ENCODE measurements at regions not wholly inside any gene's neighbourhood (a gene's known extent, or its start where the extent isn't known, plus 50 kb on each side); places are given as distances from the start of the nearest gene placed in this dataset.
"Not testable (repeated sequence)": the region's sequence is repeated elsewhere in the genome, so short reads cannot be mapped to it uniquely, and the experiment has no call there.

DNA sequence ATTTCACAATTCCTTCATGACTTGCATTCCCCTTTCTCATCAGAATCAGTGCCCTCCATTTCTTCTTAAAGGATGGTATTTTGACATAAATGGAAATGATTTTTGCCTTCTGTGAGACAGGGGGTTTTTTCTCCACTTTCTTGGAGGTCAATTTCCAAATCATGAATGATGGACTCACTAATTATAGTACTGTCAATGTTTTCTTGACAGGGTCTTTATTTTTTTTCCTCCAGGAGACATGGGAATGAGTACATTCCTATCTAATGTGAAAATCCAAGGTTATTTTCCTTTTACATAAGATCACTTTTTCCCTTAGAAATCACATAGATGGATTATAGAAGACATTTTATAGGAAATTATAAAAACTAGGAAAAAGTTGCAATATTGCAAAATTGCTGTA, 141.7 kb downstream of the SPATA31A6 start:
- H2BK120ac ChIP-seq (replicated peaks; ENCODE audit: low read depth, low read length); H3K4ac ChIP-seq (replicated peaks; ENCODE audit: insufficient read length, low read depth, low read length); H3K14ac ChIP-seq (ENCODE audit: insufficient read length); H3K18ac ChIP-seq (ENCODE audit: extremely low read depth, low read length); H3K23me2 ChIP-seq (ENCODE audit: low read depth, low read length); H2BK12ac ChIP-seq (ENCODE audit: low read depth, low read length); H2AFZ ChIP-seq (ENCODE audit: low read length); H3K56ac ChIP-seq (replicated peaks; ENCODE audit: insufficient read length, low read depth, low read length); H3K27me3 ChIP-seq (replicated peaks in 1 of 4; ENCODE audit: control insufficient read depth in 3 of 4, extremely low read depth in 1 of 4, insufficient read depth in 3 of 4, low read length in 3 of 4); H3K23ac ChIP-seq (ENCODE audit: insufficient read length); POLR2A ChIA-PET (ENCODE audit: partially characterized antibody); H2AK5ac ChIP-seq (ENCODE audit: low read depth, low read length); H3K9ac ChIP-seq (replicated peaks in 1 of 4; ENCODE audit: extremely low read depth in 1 of 4, low read depth in 3 of 4, low read length in 3 of 4); H3K4me3 ChIP-seq (ENCODE audit: extremely low read depth in 1 of 4, insufficient read depth in 2 of 4, low read depth in 3 of 4, low read length in 4 of 4); H3K79me1 ChIP-seq (ENCODE audit: low read depth, low read length); H4K91ac ChIP-seq (replicated peaks; ENCODE audit: insufficient read length, low read length); H3K4me2 ChIP-seq (ENCODE audit: insufficient read depth in 1 of 2, low read depth in 2 of 2, low read length in 2 of 2); H4K5ac ChIP-seq (ENCODE audit: insufficient read length, low read depth, low read length); H2BK5ac ChIP-seq (ENCODE audit: low read depth, low read length); FAIRE-seq; H2BK15ac ChIP-seq (ENCODE audit: low read length); H3K79me2 ChIP-seq (ENCODE audit: control insufficient read depth in 1 of 2, insufficient read depth in 2 of 2, low read length in 2 of 2); H4K20me1 ChIP-seq (replicated peaks in 1 of 2; ENCODE audit: control insufficient read depth in 1 of 2, insufficient read depth in 2 of 2, low read length in 2 of 2); CTCF ChIA-PET (ENCODE audit: partially characterized antibody); H2BK20ac ChIP-seq (ENCODE audit: low read length); H4K8ac ChIP-seq (ENCODE audit: extremely low read depth, insufficient read depth, low read length); DNase-seq (ENCODE audit: low read depth in 1 of 2, low spot score in 2 of 2); H3K4me1 ChIP-seq (replicated peaks in 1 of 4; ENCODE audit: control insufficient read depth in 3 of 4, insufficient read depth in 4 of 4, low read length in 3 of 4); H3K9me3 ChIP-seq (ENCODE audit: insufficient read depth in 2 of 2, low read depth in 1 of 2, low read length in 1 of 2); H3K27ac ChIP-seq (ENCODE audit: low read depth, low read length); H3K36me3 ChIP-seq (ENCODE audit: control insufficient read depth in 2 of 4, insufficient read depth in 4 of 4, low read length in 3 of 4): not testable (repeated sequence)

DNA sequence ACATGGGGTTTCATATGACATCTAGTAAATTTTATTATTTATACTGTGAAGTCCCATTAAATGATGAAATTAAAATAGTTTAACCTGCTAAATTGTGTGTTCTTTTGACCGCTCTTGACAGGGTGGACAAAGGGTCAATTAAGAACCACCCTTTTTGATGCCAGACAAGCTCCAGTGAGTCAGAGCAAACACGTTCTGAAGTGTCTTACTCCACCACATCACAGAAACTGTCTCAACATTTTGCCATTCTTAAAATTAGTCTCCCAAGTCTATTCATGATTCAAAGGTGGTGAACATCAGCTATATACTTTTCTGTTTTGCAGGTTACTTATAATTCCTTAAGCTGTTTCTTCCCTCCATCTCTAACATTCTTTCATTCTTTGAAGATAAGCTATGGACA, 142.1 kb downstream of the SPATA31A6 start:
- H3K4me1 ChIP-seq (replicated peaks in 1 of 4; ENCODE audit: control insufficient read depth in 3 of 4, insufficient read depth in 4 of 4, low read length in 3 of 4); H3K27me3 ChIP-seq (replicated peaks in 1 of 4; ENCODE audit: control insufficient read depth in 3 of 4, extremely low read depth in 1 of 4, insufficient read depth in 3 of 4, low read length in 3 of 4); H3K4me2 ChIP-seq (ENCODE audit: insufficient read depth in 1 of 2, low read depth in 2 of 2, low read length in 2 of 2); CTCF ChIA-PET (ENCODE audit: partially characterized antibody); H3K4ac ChIP-seq (replicated peaks; ENCODE audit: insufficient read length, low read depth, low read length); H3K79me2 ChIP-seq (ENCODE audit: control insufficient read depth in 1 of 2, insufficient read depth in 2 of 2, low read length in 2 of 2); H2BK15ac ChIP-seq (ENCODE audit: low read length); H4K5ac ChIP-seq (ENCODE audit: insufficient read length, low read depth, low read length); H3K18ac ChIP-seq (ENCODE audit: extremely low read depth, low read length); H2AK5ac ChIP-seq (ENCODE audit: low read depth, low read length); H2BK12ac ChIP-seq (ENCODE audit: low read depth, low read length); DNase-seq (ENCODE audit: low read depth in 1 of 2, low spot score in 2 of 2); H2AFZ ChIP-seq (ENCODE audit: low read length); H2BK20ac ChIP-seq (ENCODE audit: low read length); H3K14ac ChIP-seq (ENCODE audit: insufficient read length); H4K20me1 ChIP-seq (replicated peaks in 1 of 2; ENCODE audit: control insufficient read depth in 1 of 2, insufficient read depth in 2 of 2, low read length in 2 of 2); H4K8ac ChIP-seq (ENCODE audit: extremely low read depth, insufficient read depth, low read length); POLR2A ChIA-PET (ENCODE audit: partially characterized antibody); H3K56ac ChIP-seq (replicated peaks; ENCODE audit: insufficient read length, low read depth, low read length); H3K36me3 ChIP-seq (ENCODE audit: control insufficient read depth in 2 of 4, insufficient read depth in 4 of 4, low read length in 3 of 4); H4K91ac ChIP-seq (replicated peaks; ENCODE audit: insufficient read length, low read length); H3K9me3 ChIP-seq (ENCODE audit: insufficient read depth in 2 of 2, low read depth in 1 of 2, low read length in 1 of 2); H3K23me2 ChIP-seq (ENCODE audit: low read depth, low read length); H2BK5ac ChIP-seq (ENCODE audit: low read depth, low read length); H2BK120ac ChIP-seq (replicated peaks; ENCODE audit: low read depth, low read length); H3K4me3 ChIP-seq (ENCODE audit: extremely low read depth in 1 of 4, insufficient read depth in 2 of 4, low read depth in 3 of 4, low read length in 4 of 4); H3K79me1 ChIP-seq (ENCODE audit: low read depth, low read length); H3K23ac ChIP-seq (ENCODE audit: insufficient read length); FAIRE-seq; H3K9ac ChIP-seq (replicated peaks in 1 of 4; ENCODE audit: extremely low read depth in 1 of 4, low read depth in 3 of 4, low read length in 3 of 4); H3K27ac ChIP-seq (ENCODE audit: low read depth, low read length): not testable (repeated sequence)
- WGBS, 2 experiments (ENCODE audit: extremely low coverage in 1 of 2, insufficient coverage in 1 of 2, insufficient read length in 1 of 2, insufficient replicate concordance in 2 of 2, low coverage in 1 of 2, low lambda C conversion rate in 2 of 2, missing lambda C conversion rate in 1 of 2), result no CpG with 5 or more reads among the region's 2 CpGs
